GM18508 (cell line): ENCODE measurements at regions not wholly inside any gene's neighbourhood (a gene's known extent, or its start where the extent isn't known, plus 50 kb on each side); places are given as distances from the start of the nearest gene placed in this dataset.

ENCODE experiments used
- ATAC-seq: cut with Tn5 transposase; IDR thresholded peaks from one replicate; pipeline ENCODE4 v1.9.1; 2021; ENCODE audit warnings: moderate number of reproducible peaks; ENCODE audit not compliant: insufficient read depth, unreplicated experiment

DNA sequence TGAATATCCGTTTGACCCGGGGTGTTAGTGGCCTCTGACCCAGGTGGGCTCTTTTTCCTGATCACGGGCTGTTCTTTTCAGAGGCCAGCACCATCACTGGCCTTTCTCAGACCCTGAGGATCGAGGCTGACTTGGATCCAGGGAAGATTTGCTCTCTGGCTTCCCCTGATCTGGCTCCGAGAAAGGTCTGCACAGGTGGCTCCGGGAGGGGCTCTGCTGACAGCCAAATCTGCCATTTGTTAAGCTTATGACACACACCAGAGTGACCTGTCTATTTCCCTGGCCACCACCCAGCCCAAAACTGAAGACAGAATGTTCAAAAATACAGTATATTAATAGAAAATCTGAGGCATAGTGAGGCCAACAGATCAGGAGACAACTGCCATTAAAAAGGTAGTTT is 221.8 kb upstream of the TNRC6C start:
- ATAC-seq, result no peak

GRCh38 chr17:77737442-77738265 is 220.8 kb upstream of the TNRC6C start:
- no peak for ATAC-seq

GRCh38 chr17:77738751-77739531 is 219.6 kb upstream of the TNRC6C start:
- no peak for ATAC-seq

- no peak for ATAC-seq
These were observed 218.0 kb upstream of the TNRC6C start for GRCh38 chr17:77740481-77740880.

GRCh38 chr17:77741109-77741508 is 217.4 kb upstream of the TNRC6C start:
- ATAC-seq, result no peak

- no peak for ATAC-seq
These were observed 215.9 kb upstream of the TNRC6C start for GRCh38 chr17:77742579-77742978.

DNA sequence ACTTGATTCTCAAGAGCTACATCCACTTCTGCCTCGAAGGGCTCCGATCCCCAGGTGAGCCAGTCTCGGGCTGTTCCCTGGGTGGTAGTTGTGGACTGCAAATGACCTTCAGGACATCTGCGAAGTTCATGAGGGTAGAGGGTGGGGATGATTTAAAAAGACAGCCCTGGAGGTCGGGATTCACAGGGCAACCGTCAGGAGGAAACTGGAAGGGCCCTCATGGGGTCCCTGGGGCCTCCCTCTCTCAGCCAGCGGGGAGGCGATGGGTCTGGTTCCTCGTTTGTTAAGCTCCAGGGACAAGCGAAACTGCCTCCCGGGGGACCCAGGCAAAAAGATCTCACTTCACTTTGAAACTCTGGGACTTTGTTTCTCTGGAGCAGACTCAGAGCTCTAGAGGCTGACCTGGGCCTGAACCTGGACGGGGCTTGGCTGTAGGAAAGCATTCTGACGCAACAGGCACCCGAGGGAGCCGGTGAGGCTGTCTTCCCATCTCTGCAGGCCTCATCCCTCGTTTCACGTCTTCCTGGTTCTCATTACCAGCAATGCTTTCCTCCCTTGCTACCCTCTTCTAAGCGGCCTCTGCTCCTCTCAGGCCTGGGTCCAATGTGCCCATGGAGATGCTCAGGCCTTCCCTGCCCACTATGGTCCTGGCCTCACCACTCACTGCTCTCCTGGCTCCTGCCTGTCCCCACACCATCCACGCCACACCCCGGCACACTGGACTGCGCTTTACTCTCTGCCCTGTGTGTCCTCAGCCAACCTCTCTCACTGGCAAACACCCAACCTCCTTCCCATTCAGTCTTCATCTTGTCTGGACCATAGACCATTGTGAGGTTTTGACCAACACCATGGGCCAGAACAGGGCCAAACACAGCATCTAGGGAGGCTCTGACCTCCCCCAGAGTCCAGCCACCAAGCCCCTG is 214.2 kb upstream of the TNRC6C start:
- ATAC-seq, result no peak

- no peak for ATAC-seq
These were observed 212.8 kb upstream of the TNRC6C start for GRCh38 chr17:77745702-77746101.

DNA sequence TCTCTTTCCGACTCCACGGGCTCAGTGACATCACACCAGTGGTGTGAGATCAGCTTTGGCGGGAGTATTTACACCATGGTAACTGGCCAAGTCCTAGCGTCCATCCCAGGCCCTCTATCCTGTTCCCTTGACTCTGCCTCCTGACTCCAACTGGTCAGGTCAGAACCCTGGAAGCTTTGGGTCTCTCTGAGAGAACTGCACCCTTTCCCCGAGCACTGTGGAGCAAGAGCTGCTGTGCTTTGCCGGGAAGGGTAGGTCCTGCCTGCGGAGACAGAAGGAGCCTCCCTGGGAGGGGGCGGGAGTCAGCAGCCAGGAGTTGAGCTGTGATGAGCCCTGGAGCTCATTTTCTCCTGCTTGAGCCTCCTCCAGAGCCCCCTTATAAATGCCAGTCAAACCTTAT is 212.1 kb upstream of the TNRC6C start:
- no peak for ATAC-seq

GRCh38 chr17:77746896-77747554 is 211.5 kb upstream of the TNRC6C start:
- no peak for ATAC-seq

DNA sequence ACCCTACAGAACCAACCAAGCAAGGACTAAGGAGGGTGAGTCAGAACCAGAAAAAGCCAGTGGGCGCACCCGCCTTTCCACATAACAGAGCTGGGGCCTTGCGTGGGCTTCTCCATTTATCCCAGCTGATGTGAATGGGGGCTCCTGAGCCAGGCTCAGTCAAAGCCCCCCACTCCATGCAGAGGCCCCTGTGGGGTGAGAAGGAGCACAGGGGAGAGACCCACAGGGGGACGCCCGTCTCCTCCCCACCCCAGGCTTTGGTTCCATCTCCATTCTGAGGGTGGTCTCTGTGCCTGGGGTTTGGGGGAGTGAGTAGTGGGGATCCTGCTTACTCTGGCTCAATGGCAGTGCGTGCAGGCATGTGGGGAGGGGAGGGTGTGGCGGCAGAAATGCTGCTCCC is 210.1 kb upstream of the TNRC6C start:
- ATAC-seq, result no peak

DNA sequence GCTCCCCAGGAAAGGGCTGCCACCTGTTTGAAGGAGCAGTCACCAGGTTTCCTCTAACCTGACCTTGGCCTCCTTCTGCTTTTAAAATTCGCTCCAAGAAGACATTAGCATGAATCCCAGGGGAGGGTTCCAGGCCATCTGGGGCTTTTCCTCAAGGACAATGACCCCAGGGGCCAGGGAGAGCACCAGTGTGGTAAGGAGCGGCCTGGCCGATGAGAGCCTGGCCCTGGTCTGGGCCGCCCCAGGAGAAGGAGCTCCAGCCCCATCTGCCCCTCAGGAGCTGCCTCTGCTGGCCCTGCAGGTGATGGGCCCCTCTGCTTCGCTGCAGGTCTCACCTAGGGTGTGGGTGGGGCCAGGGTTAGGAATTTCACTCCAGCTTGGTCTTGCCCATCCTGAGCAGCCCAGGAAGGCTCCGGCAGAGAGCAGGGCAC is 209.2 kb upstream of the TNRC6C start:
- ATAC-seq, result no peak

DNA sequence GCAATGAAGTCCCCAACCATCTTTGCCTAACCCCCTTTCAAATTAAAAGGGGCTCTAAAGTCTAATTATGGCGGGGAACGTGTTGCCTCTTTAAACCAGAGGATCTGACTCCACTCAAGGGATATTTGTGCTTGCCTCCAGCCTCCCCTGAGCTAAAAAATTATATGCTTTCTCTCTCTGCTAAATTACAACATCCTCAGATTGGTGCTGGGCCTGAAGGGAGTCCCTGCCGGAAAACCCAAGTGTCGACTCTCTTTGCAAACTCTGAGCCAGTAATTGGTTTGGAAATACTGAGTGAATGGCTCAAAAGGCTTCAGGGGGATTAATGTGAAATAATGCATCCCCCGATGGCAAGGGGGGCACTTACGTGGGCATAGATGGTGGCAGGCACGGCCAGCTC is 208.5 kb upstream of the TNRC6C start:
- no peak for ATAC-seq

DNA sequence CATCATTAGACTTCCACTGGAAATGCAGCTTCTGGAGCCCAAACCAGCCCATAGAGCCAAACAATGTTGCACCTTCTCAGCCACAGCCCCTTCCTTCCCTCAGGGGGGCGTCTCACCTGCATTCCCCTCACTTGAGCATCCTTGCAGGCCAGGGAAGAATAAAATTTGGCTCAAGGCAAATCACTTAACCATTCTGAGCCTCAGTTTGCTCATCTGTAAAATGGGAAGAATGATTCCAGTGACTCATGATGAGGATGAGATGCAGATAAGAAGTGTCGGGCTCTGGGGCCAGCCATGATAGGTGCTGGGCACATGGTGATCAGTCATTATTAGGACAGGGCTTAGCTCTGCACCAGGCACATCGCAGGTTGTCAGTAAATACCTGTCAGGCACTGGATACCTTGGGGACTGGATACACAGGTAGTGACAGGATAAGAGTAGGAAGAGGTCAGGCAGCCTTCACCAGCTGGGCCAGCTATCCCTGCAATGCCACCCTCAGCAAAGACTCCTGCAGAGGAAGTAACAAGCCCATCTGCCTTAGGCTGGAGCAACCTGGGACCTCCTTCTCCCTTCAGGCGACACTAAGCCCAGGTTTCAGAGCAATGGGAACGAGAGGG is 208.0 kb upstream of the TNRC6C start:
- ATAC-seq, result no peak

DNA sequence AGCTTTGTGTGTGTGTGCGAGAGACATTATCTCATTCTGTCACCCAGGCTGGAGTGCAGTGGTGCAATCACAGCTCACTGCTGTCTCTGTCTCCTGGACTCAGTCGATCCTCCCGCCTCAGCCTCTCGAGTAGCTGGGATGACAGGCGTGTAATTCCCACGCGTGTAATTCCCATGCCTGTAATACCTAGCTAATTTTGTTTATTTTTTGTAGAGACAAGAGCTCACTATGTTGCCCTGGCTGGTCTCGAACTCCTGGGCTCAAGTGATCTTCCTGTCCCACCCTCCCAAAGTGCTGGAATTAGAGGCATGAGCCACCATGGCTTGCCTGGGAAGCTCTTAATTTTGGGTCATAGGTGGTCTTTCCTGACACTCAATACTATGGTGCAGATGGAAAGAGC is 205.3 kb upstream of the TNRC6C start:
- ATAC-seq, result no peak

- no peak for ATAC-seq
These were observed 204.7 kb upstream of the TNRC6C start for GRCh38 chr17:77753691-77754245.

DNA sequence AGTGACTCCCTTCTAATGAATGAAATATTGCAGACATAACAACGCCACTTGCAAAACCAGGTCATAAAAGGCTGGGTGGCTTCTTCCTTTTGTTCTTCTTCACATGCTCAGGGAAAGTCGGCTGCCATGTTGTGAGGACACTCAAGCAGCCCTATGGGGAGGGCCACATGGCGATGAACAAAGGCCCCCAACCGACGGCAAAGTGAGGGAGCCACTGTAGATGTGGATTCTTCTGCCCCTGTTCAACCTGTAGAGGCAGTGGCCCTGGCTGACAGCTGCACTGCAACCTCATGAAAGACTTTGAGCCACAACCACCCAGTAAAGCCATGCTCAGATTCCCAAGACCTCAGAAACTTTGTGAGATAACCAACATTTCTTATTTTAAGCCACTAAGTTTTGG is 203.5 kb upstream of the TNRC6C start:
- ATAC-seq, result no peak

DNA sequence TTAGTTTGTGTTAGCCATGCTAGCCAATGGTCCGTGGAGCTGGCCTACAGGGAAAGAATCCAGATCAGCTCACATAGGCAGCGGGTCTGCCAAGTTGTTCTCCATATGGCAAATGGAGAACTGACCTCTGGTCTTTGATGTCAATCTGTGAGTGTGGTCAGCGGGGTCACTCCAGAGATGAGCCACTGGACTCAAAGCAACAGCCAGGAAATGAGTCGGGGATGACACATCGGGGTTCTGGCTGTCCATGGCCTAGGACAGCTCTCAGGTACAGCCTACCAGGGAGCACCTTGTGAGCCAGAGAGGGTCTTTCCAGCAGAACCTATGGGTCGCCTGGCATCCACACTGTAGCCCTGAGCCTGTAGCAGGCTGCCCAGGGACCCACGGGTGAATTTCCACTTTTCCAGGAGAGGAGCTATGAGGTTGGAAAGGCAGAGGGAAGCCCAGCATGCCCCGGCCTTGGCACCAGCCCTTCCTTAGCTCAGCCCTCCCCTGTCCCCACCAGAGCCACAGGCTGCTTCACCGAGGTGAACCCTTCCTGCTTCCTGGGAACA is 203.0 kb upstream of the TNRC6C start:
- no peak for ATAC-seq

DNA sequence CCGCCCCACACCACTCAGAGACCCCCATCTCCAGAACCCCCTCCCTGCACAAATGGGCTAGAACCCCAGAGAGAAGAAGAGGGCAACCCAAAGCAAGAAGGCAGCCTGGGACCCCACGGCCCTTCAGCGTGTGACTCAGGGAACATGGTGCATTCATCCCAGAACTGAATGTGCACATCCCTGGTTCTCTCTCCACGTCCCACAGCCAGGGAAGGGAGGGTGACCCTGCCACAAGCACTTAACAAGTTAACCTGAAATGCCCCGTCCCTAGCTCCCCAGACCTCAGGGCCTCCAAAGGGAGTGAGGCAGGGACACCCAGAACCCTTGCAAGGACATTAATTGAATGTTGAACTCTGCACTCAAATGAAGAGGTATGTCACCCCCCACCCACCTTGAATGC is 202.5 kb upstream of the TNRC6C start:
- no peak for ATAC-seq
